Endothelial cell of umbilical vein (primary cell): ENCODE measurements at regions not wholly inside any gene's neighbourhood (a gene's known extent, or its start where the extent isn't known, plus 50 kb on each side); places are given as distances from the start of the nearest gene placed in this dataset.

Source experiments
- BruUV-seq: library from RNA; stranded (reverse); fragments of 400-500 nt; replicated peaks from 2 replicates; lab custom pipeline; 2021; lab: Mats Ljungman, UMichigan
- CTCF ChIA-PET: fragments of 300-600, 350-600 bp; sonication (Branson Sonifier 250); formaldehyde crosslinking; loops from one replicate; lab custom pipeline; 2021; ENCODE audit warnings: antibody characterized with exemption, inconsistent platforms; lab: Charles Lee
- POLR2A ChIA-PET: fragments of 300-600, 350-600 bp; sonication (Branson Sonifier 250); formaldehyde crosslinking; loops from one replicate; lab custom pipeline; 2021; ENCODE audit warnings: antibody characterized with exemption, inconsistent platforms; lab: Charles Lee
- DNase-seq: peaks from one replicate; pipeline ENCODE4 v3.0.0-alpha.2; 2011; ENCODE audit warnings: low read depth, low spot score
- FAIRE-seq: peaks from 2 replicates; lab custom pipeline; 2011; peaks lifted over from hg19 to GRCh38; lab: Jason Lieb, UNC
- H2AFZ ChIP-seq: 2 replicates; pipeline ENCODE4 v1.6.0; 2012; ENCODE audit warnings: low read depth, low read length, control low read depth, inconsistent platforms
- H3K27ac ChIP-seq: 2 replicates; pipeline ENCODE4 v1.5.1; 2011; ENCODE audit warnings: low read depth, mild to moderate bottlenecking, control low read depth, low read length, moderate library complexity; ENCODE audit not compliant: insufficient read depth
- H3K27me3 ChIP-seq, 2 experiments: 2 replicates each; pipeline versions ENCODE4 v1.6.0 to v1.6.1; 2011; ENCODE audit warnings: low read length in 2 of 2, mixed read lengths in 1 of 2; ENCODE audit not compliant: control insufficient read depth in 2 of 2, insufficient read depth in 2 of 2
- H3K36me3 ChIP-seq, 2 experiments: 2 replicates in 1 of 2; 3 replicates in 1 of 2; pipeline ENCODE4 v1.5.1; 2011; ENCODE audit warnings: low read length in 2 of 2, mild to moderate bottlenecking in 1 of 2, moderate library complexity in 1 of 2; ENCODE audit not compliant: control insufficient read depth in 2 of 2, insufficient read depth in 2 of 2; ENCODE audit errors: extremely low read depth in 1 of 2
- H3K4me1 ChIP-seq: 3 replicates; pipeline ENCODE4 v1.5.1; 2011; ENCODE audit warnings: mild to moderate bottlenecking, low read length; ENCODE audit not compliant: control insufficient read depth, insufficient read depth; ENCODE audit errors: extremely low read depth
- H3K4me2 ChIP-seq: 2 replicates; pipeline ENCODE4 v1.6.1; 2011; ENCODE audit warnings: low read length, control low read depth, mixed read lengths; ENCODE audit not compliant: insufficient read depth
- H3K4me3 ChIP-seq, 3 experiments: fragments of 200-600 bp in 1 of 3; sonication (generic), shearing (Covaris generic) in 1 of 3; replicated peaks in 1 of 3; 2 replicates each; pipeline ENCODE4 v1.5.1; 2011 to 2016; ENCODE audit warnings: control low read depth in 3 of 3, low read length in 3 of 3, mild to moderate bottlenecking in 2 of 3, inconsistent platforms in 1 of 3, low read depth in 1 of 3, moderate library complexity in 1 of 3; ENCODE audit not compliant: insufficient read depth in 1 of 3
- H3K79me2 ChIP-seq: 2 replicates; pipeline ENCODE4 v1.6.0; 2012; ENCODE audit warnings: low read length, inconsistent platforms; ENCODE audit not compliant: control insufficient read depth, insufficient read depth
- H3K9ac ChIP-seq: replicated peaks from 2 replicates; pipeline ENCODE3; 2011; ENCODE audit warnings: low read length, control low read depth; ENCODE audit not compliant: insufficient read depth; ENCODE audit errors: extremely low read depth
- H3K9me1 ChIP-seq: replicated peaks from 3 replicates; pipeline ENCODE4 v1.6.0; 2011; ENCODE audit warnings: mild to moderate bottlenecking, low read length; ENCODE audit not compliant: control insufficient read depth, insufficient read depth; ENCODE audit errors: extremely low read depth
- H3K9me3 ChIP-seq: replicated peaks from 2 replicates; pipeline ENCODE4 v1.5.1; 2012; ENCODE audit warnings: low read length, inconsistent platforms; ENCODE audit not compliant: control insufficient read depth, insufficient read depth
- H4K20me1 ChIP-seq: replicated peaks from 2 replicates; pipeline ENCODE3; 2011; ENCODE audit warnings: mild to moderate bottlenecking, low read length; ENCODE audit not compliant: control insufficient read depth, insufficient read depth; ENCODE audit errors: extremely low read depth
- CTCF ChIP-seq, 2 donors: IDR thresholded peaks; 1 replicate in 1 of 2; 2 replicates in 1 of 2; pipeline ENCODE4 v1.5.1; 2011; ENCODE audit warnings: low read length in 2 of 2, mild to moderate bottlenecking in 2 of 2, moderate library complexity in 2 of 2, control low read depth in 1 of 2, inconsistent platforms in 1 of 2, low read depth in 1 of 2; ENCODE audit not compliant: insufficient read depth in 1 of 2; ENCODE audit errors: extremely low read depth in 1 of 2
- EZH2 ChIP-seq: IDR thresholded peaks from 2 replicates; pipeline ENCODE4 v1.6.1; 2012; ENCODE audit warnings: borderline replicate concordance, low read depth, mild to moderate bottlenecking, moderate library complexity, low read length, inconsistent platforms; ENCODE audit not compliant: severe bottlenecking
- FOS ChIP-seq: IDR thresholded peaks from 2 replicates; pipeline ENCODE4 v1.6.1; 2011; ENCODE audit warnings: mild to moderate bottlenecking, low read length, moderate library complexity, borderline replicate concordance; ENCODE audit not compliant: insufficient read depth
- GATA2 ChIP-seq: IDR thresholded peaks from 2 replicates; pipeline ENCODE4 v1.7.0; 2011; ENCODE audit warnings: low read depth, mild to moderate bottlenecking, moderate library complexity, mixed read lengths, low read length; ENCODE audit not compliant: insufficient read length, insufficient read depth
- JUN ChIP-seq: IDR thresholded peaks from 2 replicates; pipeline ENCODE4 v1.6.1; 2011; ENCODE audit warnings: borderline replicate concordance, low read depth; ENCODE audit not compliant: insufficient read length, insufficient read depth
- MYC ChIP-seq: IDR thresholded peaks from one replicate; pipeline ENCODE4 v1.6.1; 2011; ENCODE audit warnings: mild to moderate bottlenecking, low read depth, low read length
- POLR2A ChIP-seq: IDR thresholded peaks from 2 replicates; pipeline ENCODE4 v1.6.1; 2012; ENCODE audit warnings: low read depth, mild to moderate bottlenecking, control low read depth, low read length
- POLR2AphosphoS5 ChIP-seq: IDR thresholded peaks from 2 replicates; pipeline ENCODE4 v1.6.1; 2012; ENCODE audit warnings: low read depth, mild to moderate bottlenecking, control low read depth, low read length, moderate library complexity; ENCODE audit not compliant: insufficient read depth
- dilution Hi-C: fragments of 300-500 bp; cut with MboI; formaldehyde crosslinking; loops from one replicate; pipeline ENCODE4 v1.15.0; 2019; ENCODE audit warnings: low sequenced_read_pairs; ENCODE audit not compliant: extremely low pct_ligation_motif_present
- intact Hi-C: fragments of 100-400 bp; cut with micrococcal nuclease; formaldehyde crosslinking; loops from one replicate; pipeline ENCODE4 v1.10.0; 2022
- TF ChIP-seq, protein P1 (sequence below): IDR thresholded peaks from 2 replicates; pipeline ENCODE4 v1.6.1; 2011; ENCODE audit not compliant: insufficient read depth, insufficient read length

DNA sequence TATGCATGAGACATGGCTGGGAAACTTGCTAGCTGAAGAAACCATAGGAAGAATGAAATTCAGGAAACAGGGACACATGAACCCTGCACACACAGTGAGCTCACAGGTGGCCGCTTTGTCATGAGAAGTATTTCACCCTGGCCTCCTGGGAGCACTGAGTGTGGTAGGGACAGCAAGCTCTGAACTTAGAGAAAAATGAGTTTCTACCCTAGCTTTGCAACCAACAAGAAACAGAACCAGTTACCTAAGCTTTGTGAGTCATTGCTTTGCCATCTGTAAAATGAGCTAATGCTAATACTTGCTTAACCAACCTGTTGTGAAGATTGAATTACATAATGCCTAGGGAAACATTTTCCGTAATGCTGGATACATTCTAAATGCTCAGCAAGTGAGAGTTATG lies 206.6 kb upstream of the HS3ST1 start:
- H3K9me1 ChIP-seq = no peaks in the 10 kb centered on the region
- TF ChIP-seq JUN = peak; percentile 14
- TF ChIP-seq, protein P1, sequence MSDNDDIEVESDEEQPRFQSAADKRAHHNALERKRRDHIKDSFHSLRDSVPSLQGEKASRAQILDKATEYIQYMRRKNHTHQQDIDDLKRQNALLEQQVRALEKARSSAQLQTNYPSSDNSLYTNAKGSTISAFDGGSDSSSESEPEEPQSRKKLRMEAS = no peak
- no peaks in the 10 kb centered on the region for H4K20me1 ChIP-seq
- dilution Hi-C loops = no loop called here
- no peaks in the 10 kb centered on the region for H3K9me3 ChIP-seq
- no peak overlapping the region for H3K9ac ChIP-seq
- no peaks in the 10 kb centered on the region for H3K79me2 ChIP-seq
- H3K4me3 ChIP-seq = no peak overlapping the region
- POLR2A ChIA-PET = no interaction called here
- peaks cover 4% of the 10 kb centered on the region for H3K4me1 ChIP-seq
- H3K27me3 ChIP-seq = no peaks in the 10 kb centered on the region
- H3K4me2 ChIP-seq = no peak overlapping the region
- no peak overlapping the region for H2AFZ ChIP-seq
- H3K36me3 ChIP-seq = no peaks in the 10 kb centered on the region
- no TSS peak for BruUV-seq
- H3K27ac ChIP-seq = no peak overlapping the region
- CTCF ChIA-PET = interaction anchor here (1.3 kb wide), 1 partner anchor 86 kb away, joined by 5 read pairs; no protein-coding TSS in a partner anchor
- DNase-seq = no peak
- FAIRE-seq = no peak
- intact Hi-C loops = no loop called here

- no peak for TF ChIP-seq GATA2
- TF ChIP-seq CTCF (IDR thresholded peaks at IDR 0.05; ENCODE audit: extremely low read depth in 1 of 2, insufficient read depth in 1 of 2, low read depth in 1 of 2, low read length in 2 of 2) = no peak
- no peak for TF ChIP-seq JUN
- no peak for TF ChIP-seq POLR2AphosphoS5
- TF ChIP-seq POLR2A = no peak
- TF ChIP-seq, protein P1 = no peak
- TF ChIP-seq MYC = no peak
- TF ChIP-seq FOS = no peak
- no peak for TF ChIP-seq EZH2
- Histone ChIP-seq H3K4me1 (peaks cover 4% of the 10 kb centered on the region), H3K4me2 (no peak overlapping the region), H3K9me1 (no peaks in the 10 kb centered on the region), H4K20me1 (no peaks in the 10 kb centered on the region), H3K27me3 (no peaks in the 10 kb centered on the region), H3K36me3 (no peaks in the 10 kb centered on the region), H2AFZ (no peak overlapping the region), H3K27ac (no peak overlapping the region), H3K79me2 (no peaks in the 10 kb centered on the region), H3K9me3 (no peaks in the 10 kb centered on the region), H3K4me3 (no peak overlapping the region), H3K9ac (no peak overlapping the region)
- ChIA-PET CTCF (interaction anchor here (0.8 to 1.3 kb wide), 2 partner anchors 87 to 205 kb away, joined by 3 to 5 read pairs; partner anchors contain the start of gene HS3ST1), POLR2A (interaction anchor here (1.2 kb wide), 1 partner anchor 91 kb away, joined by 6 read pairs; no protein-coding TSS in a partner anchor)
- no peak for FAIRE-seq
- no peak for DNase-seq
- intact Hi-C loops (no loop called here), dilution Hi-C loops (no loop called here)
- BruUV-seq = no TSS peak
Observed at GRCh38 chr4:11634283-11634682, 205.6 kb upstream of the HS3ST1 start.
